ENCODE measurements at regions not wholly inside any gene's neighbourhood (a gene's known extent, or its start where the extent isn't known, plus 50 kb on each side); places are given as distances from the start of the nearest gene placed in this dataset.

- Histone ChIP-seq H3K36me3 (ENCODE audit: insufficient read depth, low read length) (no peaks in the 10 kb centered on the region), H3K9me3 (ENCODE audit: low read length) (no peaks in the 10 kb centered on the region), H3K27me3 (ENCODE audit: control insufficient read depth in 1 of 2, insufficient read depth in 2 of 2, low read length in 2 of 2) (no peaks in the 10 kb centered on the region), H3K27ac (ENCODE audit: low read depth, low read length) (no peak overlapping the region), H3K4me3 (ENCODE audit: low read depth in 1 of 2, low read length in 2 of 2) (no peak overlapping the region), H3K4me1 (ENCODE audit: insufficient read depth, low read length) (no peaks in the 10 kb centered on the region), H3K9ac (ENCODE audit: low read length) (no peak overlapping the region)
Measured at GRCh38 chr11:92808022-92808421, 161.4 kb upstream of the MTNR1B start.

GRCh38 chr11:92810423-92811064 lies 158.9 kb upstream of the MTNR1B start:
- no peak overlapping the region for H3K4me3 ChIP-seq (ENCODE audit: low read depth in 1 of 2, low read length in 2 of 2)
- no peak overlapping the region for H3K27ac ChIP-seq (ENCODE audit: low read depth, low read length)
- H3K27me3 ChIP-seq (ENCODE audit: control insufficient read depth in 1 of 2, insufficient read depth in 2 of 2, low read length in 2 of 2): no peaks in the 10 kb centered on the region
- no peaks in the 10 kb centered on the region for H3K36me3 ChIP-seq (ENCODE audit: insufficient read depth, low read length)
- no peaks in the 10 kb centered on the region for H3K9me3 ChIP-seq (ENCODE audit: low read length)
- H3K4me1 ChIP-seq (ENCODE audit: insufficient read depth, low read length): no peaks in the 10 kb centered on the region
- no peak overlapping the region for H3K9ac ChIP-seq (ENCODE audit: low read length)

- Histone ChIP-seq H3K4me3 (ENCODE audit: low read depth in 1 of 2, low read length in 2 of 2) (no peak overlapping the region), H3K9ac (ENCODE audit: low read length) (no peak overlapping the region), H3K36me3 (ENCODE audit: insufficient read depth, low read length) (no peaks in the 10 kb centered on the region), H3K27me3 (ENCODE audit: control insufficient read depth in 1 of 2, insufficient read depth in 2 of 2, low read length in 2 of 2) (no peaks in the 10 kb centered on the region), H3K27ac (ENCODE audit: low read depth, low read length) (no peak overlapping the region), H3K9me3 (ENCODE audit: low read length) (no peaks in the 10 kb centered on the region), H3K4me1 (ENCODE audit: insufficient read depth, low read length) (no peaks in the 10 kb centered on the region)
Measured at GRCh38 chr11:92811341-92811740, 158.1 kb upstream of the MTNR1B start.

- Histone ChIP-seq H3K9ac (ENCODE audit: low read length) (no peak overlapping the region), H3K4me3 (ENCODE audit: low read depth in 1 of 2, low read length in 2 of 2) (no peak overlapping the region), H3K27me3 (ENCODE audit: control insufficient read depth in 1 of 2, insufficient read depth in 2 of 2, low read length in 2 of 2) (no peaks in the 10 kb centered on the region), H3K27ac (ENCODE audit: low read depth, low read length) (no peak overlapping the region), H3K4me1 (ENCODE audit: insufficient read depth, low read length) (no peaks in the 10 kb centered on the region), H3K36me3 (ENCODE audit: insufficient read depth, low read length) (no peaks in the 10 kb centered on the region), H3K9me3 (ENCODE audit: low read length) (no peaks in the 10 kb centered on the region)
Measured at GRCh38 chr11:92812841-92813240, 156.6 kb upstream of the MTNR1B start.

- no peak overlapping the region for H3K27ac ChIP-seq (ENCODE audit: low read depth, low read length)
- H3K36me3 ChIP-seq (ENCODE audit: insufficient read depth, low read length): no peaks in the 10 kb centered on the region
- H3K4me3 ChIP-seq (ENCODE audit: low read depth in 1 of 2, low read length in 2 of 2): no peak overlapping the region
- H3K9ac ChIP-seq (ENCODE audit: low read length): no peak overlapping the region
- no peaks in the 10 kb centered on the region for H3K4me1 ChIP-seq (ENCODE audit: insufficient read depth, low read length)
- H3K9me3 ChIP-seq (ENCODE audit: low read length): no peaks in the 10 kb centered on the region
- no peaks in the 10 kb centered on the region for H3K27me3 ChIP-seq (ENCODE audit: control insufficient read depth in 1 of 2, insufficient read depth in 2 of 2, low read length in 2 of 2)
Measured at GRCh38 chr11:92819830-92820229, 149.6 kb upstream of the MTNR1B start.

GRCh38 chr11:92820860-92821259 lies 148.6 kb upstream of the MTNR1B start:
- no peaks in the 10 kb centered on the region for H3K9me3 ChIP-seq (ENCODE audit: low read length)
- no peaks in the 10 kb centered on the region for H3K27me3 ChIP-seq (ENCODE audit: control insufficient read depth in 1 of 2, insufficient read depth in 2 of 2, low read length in 2 of 2)
- no peak overlapping the region for H3K9ac ChIP-seq (ENCODE audit: low read length)
- no peak overlapping the region for H3K27ac ChIP-seq (ENCODE audit: low read depth, low read length)
- no peak overlapping the region for H3K4me3 ChIP-seq (ENCODE audit: low read depth in 1 of 2, low read length in 2 of 2)
- H3K4me1 ChIP-seq (ENCODE audit: insufficient read depth, low read length): peaks cover under 1% of the 10 kb centered on the region
- no peaks in the 10 kb centered on the region for H3K36me3 ChIP-seq (ENCODE audit: insufficient read depth, low read length)

GRCh38 chr11:92822410-92822809 lies 147.0 kb upstream of the MTNR1B start:
- H3K4me3 ChIP-seq (ENCODE audit: low read depth in 1 of 2, low read length in 2 of 2): no peak overlapping the region
- H3K9ac ChIP-seq (ENCODE audit: low read length): no peak overlapping the region
- no peaks in the 10 kb centered on the region for H3K9me3 ChIP-seq (ENCODE audit: low read length)
- no peaks in the 10 kb centered on the region for H3K27me3 ChIP-seq (ENCODE audit: control insufficient read depth in 1 of 2, insufficient read depth in 2 of 2, low read length in 2 of 2)
- H3K27ac ChIP-seq (ENCODE audit: low read depth, low read length): no peak overlapping the region
- no peaks in the 10 kb centered on the region for H3K36me3 ChIP-seq (ENCODE audit: insufficient read depth, low read length)
- peaks cover 10% of the 10 kb centered on the region for H3K4me1 ChIP-seq (ENCODE audit: insufficient read depth, low read length)

- H3K4me3 ChIP-seq (ENCODE audit: low read depth in 1 of 2, low read length in 2 of 2): no peak overlapping the region
- peaks cover 31% of the 10 kb centered on the region for H3K4me1 ChIP-seq (ENCODE audit: insufficient read depth, low read length)
- H3K9me3 ChIP-seq (ENCODE audit: low read length): no peaks in the 10 kb centered on the region
- no peak overlapping the region for H3K27ac ChIP-seq (ENCODE audit: low read depth, low read length)
- no peak overlapping the region for H3K9ac ChIP-seq (ENCODE audit: low read length)
- H3K27me3 ChIP-seq (ENCODE audit: control insufficient read depth in 1 of 2, insufficient read depth in 2 of 2, low read length in 2 of 2): no peaks in the 10 kb centered on the region
- no peaks in the 10 kb centered on the region for H3K36me3 ChIP-seq (ENCODE audit: insufficient read depth, low read length)
Measured at GRCh38 chr11:92826136-92826535, 143.3 kb upstream of the MTNR1B start.

- Histone ChIP-seq H3K9ac (ENCODE audit: low read length) (no peak overlapping the region), H3K4me3 (ENCODE audit: low read depth in 1 of 2, low read length in 2 of 2) (no peak overlapping the region), H3K9me3 (ENCODE audit: low read length) (no peaks in the 10 kb centered on the region), H3K4me1 (ENCODE audit: insufficient read depth, low read length) (peaks cover 31% of the 10 kb centered on the region), H3K27me3 (ENCODE audit: control insufficient read depth in 1 of 2, insufficient read depth in 2 of 2, low read length in 2 of 2) (no peaks in the 10 kb centered on the region), H3K27ac (ENCODE audit: low read depth, low read length) (no peak overlapping the region), H3K36me3 (ENCODE audit: insufficient read depth, low read length) (no peaks in the 10 kb centered on the region)
Measured at GRCh38 chr11:92826603-92827002, 142.8 kb upstream of the MTNR1B start.

- Histone ChIP-seq H3K27ac (ENCODE audit: low read depth, low read length) (no peak overlapping the region), H3K9me3 (ENCODE audit: low read length) (no peaks in the 10 kb centered on the region), H3K4me1 (ENCODE audit: insufficient read depth, low read length) (peaks cover 31% of the 10 kb centered on the region), H3K9ac (ENCODE audit: low read length) (no peak overlapping the region), H3K36me3 (ENCODE audit: insufficient read depth, low read length) (no peaks in the 10 kb centered on the region), H3K27me3 (ENCODE audit: control insufficient read depth in 1 of 2, insufficient read depth in 2 of 2, low read length in 2 of 2) (no peaks in the 10 kb centered on the region), H3K4me3 (ENCODE audit: low read depth in 1 of 2, low read length in 2 of 2) (no peak overlapping the region)
Measured at GRCh38 chr11:92827132-92827531, 142.3 kb upstream of the MTNR1B start.

- no peak overlapping the region for H3K4me3 ChIP-seq (ENCODE audit: low read depth in 1 of 2, low read length in 2 of 2)
- no peak overlapping the region for H3K9ac ChIP-seq (ENCODE audit: low read length)
- H3K4me1 ChIP-seq (ENCODE audit: insufficient read depth, low read length): peaks cover 31% of the 10 kb centered on the region
- no peak overlapping the region for H3K27ac ChIP-seq (ENCODE audit: low read depth, low read length)
- H3K27me3 ChIP-seq (ENCODE audit: control insufficient read depth in 1 of 2, insufficient read depth in 2 of 2, low read length in 2 of 2): no peaks in the 10 kb centered on the region
- no peaks in the 10 kb centered on the region for H3K9me3 ChIP-seq (ENCODE audit: low read length)
- H3K36me3 ChIP-seq (ENCODE audit: insufficient read depth, low read length): no peaks in the 10 kb centered on the region
Measured at GRCh38 chr11:92828556-92828955, 140.9 kb upstream of the MTNR1B start.

- peaks cover 31% of the 10 kb centered on the region for H3K4me1 ChIP-seq (ENCODE audit: insufficient read depth, low read length)
Measured at GRCh38 chr11:92829121-92829520, 140.3 kb upstream of the MTNR1B start.

More at GRCh38 chr11:92829121-92829520, 140.3 kb upstream of the MTNR1B start:
- H3K9ac ChIP-seq (ENCODE audit: low read length): no peak overlapping the region
- H3K9me3 ChIP-seq (ENCODE audit: low read length): no peaks in the 10 kb centered on the region
- no peak overlapping the region for H3K27ac ChIP-seq (ENCODE audit: low read depth, low read length)
- H3K36me3 ChIP-seq (ENCODE audit: insufficient read depth, low read length): no peaks in the 10 kb centered on the region
- no peak overlapping the region for H3K4me3 ChIP-seq (ENCODE audit: low read depth in 1 of 2, low read length in 2 of 2)
- no peaks in the 10 kb centered on the region for H3K27me3 ChIP-seq (ENCODE audit: control insufficient read depth in 1 of 2, insufficient read depth in 2 of 2, low read length in 2 of 2)
